Smooth muscle cell (in vitro differentiated cells): ENCODE measurements at regions not wholly inside any gene's neighbourhood (a gene's known extent, or its start where the extent isn't known, plus 50 kb on each side); places are given as distances from the start of the nearest gene placed in this dataset.

ENCODE experiments used
- DNase-seq: peaks from one replicate; lab custom pipeline; 2025; ENCODE audit not compliant: unreplicated experiment; lab: John Stamatoyannopoulos, UW
- H2AFZ ChIP-seq: fragments of 200-600 bp; sonication (generic); 2 replicates; pipeline ENCODE4 v1.6.0; 2016; ENCODE audit warnings: antibody characterized with exemption, low read depth, mild to moderate bottlenecking
- H3F3A ChIP-seq: fragments of 200-600 bp; sonication (generic); 2 replicates; pipeline ENCODE4 v1.6.0; 2017; ENCODE audit warnings: antibody characterized with exemption, low read depth
- H3K27ac ChIP-seq: fragments of 200-600 bp; sonication (generic); 2 replicates; pipeline ENCODE4 v1.5.1; 2016; ENCODE audit warnings: low read depth, mild to moderate bottlenecking
- H3K27me3 ChIP-seq: fragments of 200-600 bp; sonication (generic); 2 replicates; pipeline ENCODE4 v1.6.1; 2016; ENCODE audit warnings: low read depth, mild to moderate bottlenecking
- H3K36me3 ChIP-seq: fragments of 200-600 bp; sonication (generic); 2 replicates; pipeline ENCODE4 v1.5.1; 2016; ENCODE audit warnings: low read depth
- H3K4me1 ChIP-seq: fragments of 200-600 bp; sonication (generic); 2 replicates; pipeline ENCODE4 v1.5.1; 2016; ENCODE audit warnings: low read depth
- H3K4me2 ChIP-seq: fragments of 200-600 bp; sonication (generic); 2 replicates; pipeline ENCODE4 v1.6.0; 2016; ENCODE audit warnings: mild to moderate bottlenecking
- H3K4me3 ChIP-seq: fragments of 200-600 bp; sonication (generic); 2 replicates; pipeline ENCODE4 v1.5.1; 2016; ENCODE audit warnings: mild to moderate bottlenecking
- H3K79me2 ChIP-seq: fragments of 200-600 bp; sonication (generic); 2 replicates; pipeline ENCODE4 v1.6.0; 2016; ENCODE audit warnings: low read depth, mild to moderate bottlenecking
- H3K9ac ChIP-seq: fragments of 200-600 bp; sonication (generic); 2 replicates; pipeline ENCODE4 v1.6.0; 2016; ENCODE audit warnings: low read depth
- H3K9me3 ChIP-seq: fragments of 200-600 bp; sonication (generic); replicated peaks from 2 replicates; pipeline ENCODE4 v1.5.1; 2016; ENCODE audit warnings: low read depth
- H4K20me1 ChIP-seq: fragments of 200-600 bp; sonication (generic); 2 replicates; pipeline ENCODE4 v1.6.0; 2016; ENCODE audit warnings: low read depth
- WGBS: methylation state at CpG from one replicate; pipeline ENCODE4 v1.1.7; 2016; ENCODE audit warnings: low lambda C conversion rate; 5-methylcytosine and 5-hydroxymethylcytosine counted together
- TF ChIP-seq, protein P1 (sequence below): fragments of 200-600 bp; sonication (generic); IDR thresholded peaks from 2 replicates; pipeline ENCODE4 v1.5.1; 2017; ENCODE audit warnings: borderline replicate concordance, mild to moderate bottlenecking, antibody characterized with exemption; ENCODE audit not compliant: insufficient read depth, poor library complexity, severe bottlenecking

DNA sequence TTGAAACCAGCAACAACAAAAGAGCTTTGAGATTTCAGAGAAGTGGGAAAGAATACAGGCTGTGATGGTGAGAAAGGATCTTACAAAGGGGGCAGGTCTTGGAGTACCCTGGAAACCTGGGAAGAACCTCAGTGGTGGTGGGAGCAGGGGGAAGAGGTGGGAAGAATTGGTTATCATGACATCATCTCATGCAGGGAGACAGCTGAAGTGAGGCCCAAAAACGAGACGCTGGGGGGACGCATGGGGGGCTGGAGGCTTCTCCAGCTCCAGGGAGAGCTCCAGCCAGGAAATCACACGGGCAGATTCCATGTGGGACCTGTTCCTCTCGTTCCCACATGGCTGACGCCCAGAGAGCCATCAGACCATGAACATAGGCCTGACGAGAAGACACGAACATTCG lies 177.3 kb upstream of the RNF32 start:
- Histone ChIP-seq H3K4me2 (no peak overlapping the region), H3K4me1 (no peaks in the 10 kb centered on the region), H3K27ac (no peak overlapping the region), H3F3A (no peaks in the 10 kb centered on the region), H3K36me3 (no peaks in the 10 kb centered on the region), H3K9ac (no peak overlapping the region), H3K9me3 (no peaks in the 10 kb centered on the region), H3K4me3 (no peak overlapping the region), H3K79me2 (no peaks in the 10 kb centered on the region), H3K27me3 (no peaks in the 10 kb centered on the region), H2AFZ (no peak overlapping the region), H4K20me1 (no peaks in the 10 kb centered on the region)
- TF ChIP-seq, protein P1, sequence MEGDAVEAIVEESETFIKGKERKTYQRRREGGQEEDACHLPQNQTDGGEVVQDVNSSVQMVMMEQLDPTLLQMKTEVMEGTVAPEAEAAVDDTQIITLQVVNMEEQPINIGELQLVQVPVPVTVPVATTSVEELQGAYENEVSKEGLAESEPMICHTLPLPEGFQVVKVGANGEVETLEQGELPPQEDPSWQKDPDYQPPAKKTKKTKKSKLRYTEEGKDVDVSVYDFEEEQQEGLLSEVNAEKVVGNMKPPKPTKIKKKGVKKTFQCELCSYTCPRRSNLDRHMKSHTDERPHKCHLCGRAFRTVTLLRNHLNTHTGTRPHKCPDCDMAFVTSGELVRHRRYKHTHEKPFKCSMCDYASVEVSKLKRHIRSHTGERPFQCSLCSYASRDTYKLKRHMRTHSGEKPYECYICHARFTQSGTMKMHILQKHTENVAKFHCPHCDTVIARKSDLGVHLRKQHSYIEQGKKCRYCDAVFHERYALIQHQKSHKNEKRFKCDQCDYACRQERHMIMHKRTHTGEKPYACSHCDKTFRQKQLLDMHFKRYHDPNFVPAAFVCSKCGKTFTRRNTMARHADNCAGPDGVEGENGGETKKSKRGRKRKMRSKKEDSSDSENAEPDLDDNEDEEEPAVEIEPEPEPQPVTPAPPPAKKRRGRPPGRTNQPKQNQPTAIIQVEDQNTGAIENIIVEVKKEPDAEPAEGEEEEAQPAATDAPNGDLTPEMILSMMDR = no peak
- DNase-seq = no peak
- WGBS = 68% methylated on average over 9 of the region's 9 CpGs

DNA sequence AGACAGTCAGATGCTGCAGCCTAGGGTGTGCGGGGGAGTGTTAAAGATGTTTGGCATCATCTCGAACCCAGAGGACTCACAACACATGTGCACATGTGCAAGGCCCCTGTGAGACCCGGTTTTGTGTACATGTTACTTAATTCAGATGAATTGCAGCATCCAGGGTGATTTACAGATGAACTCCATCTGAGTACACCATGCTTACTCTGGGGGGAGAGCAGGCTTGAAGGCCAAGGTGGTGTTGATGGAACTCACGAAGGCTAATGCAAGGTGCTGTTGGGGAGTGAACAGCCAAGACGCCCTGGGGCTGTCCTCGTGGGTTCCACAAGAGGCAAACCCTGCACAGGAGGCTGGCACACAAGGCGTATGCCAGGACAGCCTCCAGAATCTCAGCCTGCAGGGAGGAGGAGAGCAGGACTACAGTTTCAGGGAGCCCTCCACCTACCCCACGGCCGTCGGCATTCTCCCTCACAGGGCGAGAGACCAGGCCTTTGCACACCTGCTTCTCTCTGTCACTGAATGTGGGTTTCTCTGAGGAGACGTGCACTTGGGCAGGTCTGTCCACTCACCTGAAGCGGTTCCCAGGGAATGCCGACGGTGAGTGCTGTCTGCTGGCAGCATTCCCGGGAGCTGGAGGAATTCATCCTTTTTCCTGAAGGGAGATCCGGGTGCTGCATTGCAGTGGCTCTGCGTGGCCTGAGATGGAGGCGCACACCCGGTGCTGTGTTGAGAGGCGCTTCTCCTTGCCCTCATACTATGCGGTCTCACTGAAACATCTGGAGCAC lies 178.5 kb upstream of the RNF32 start:
- Histone ChIP-seq H3K79me2 (no peaks in the 10 kb centered on the region), H3K27me3 (no peaks in the 10 kb centered on the region), H3K27ac (no peak overlapping the region), H3F3A (no peaks in the 10 kb centered on the region), H3K9me3 (no peaks in the 10 kb centered on the region), H4K20me1 (no peaks in the 10 kb centered on the region), H3K4me1 (no peaks in the 10 kb centered on the region), H3K36me3 (no peaks in the 10 kb centered on the region), H3K4me2 (no peak overlapping the region), H2AFZ (no peak overlapping the region), H3K4me3 (no peak overlapping the region), H3K9ac (no peak overlapping the region)
- WGBS = 87% methylated on average over 22 of the region's 22 CpGs
- DNase-seq = no peak
- TF ChIP-seq, protein P1 = no peak

DNA sequence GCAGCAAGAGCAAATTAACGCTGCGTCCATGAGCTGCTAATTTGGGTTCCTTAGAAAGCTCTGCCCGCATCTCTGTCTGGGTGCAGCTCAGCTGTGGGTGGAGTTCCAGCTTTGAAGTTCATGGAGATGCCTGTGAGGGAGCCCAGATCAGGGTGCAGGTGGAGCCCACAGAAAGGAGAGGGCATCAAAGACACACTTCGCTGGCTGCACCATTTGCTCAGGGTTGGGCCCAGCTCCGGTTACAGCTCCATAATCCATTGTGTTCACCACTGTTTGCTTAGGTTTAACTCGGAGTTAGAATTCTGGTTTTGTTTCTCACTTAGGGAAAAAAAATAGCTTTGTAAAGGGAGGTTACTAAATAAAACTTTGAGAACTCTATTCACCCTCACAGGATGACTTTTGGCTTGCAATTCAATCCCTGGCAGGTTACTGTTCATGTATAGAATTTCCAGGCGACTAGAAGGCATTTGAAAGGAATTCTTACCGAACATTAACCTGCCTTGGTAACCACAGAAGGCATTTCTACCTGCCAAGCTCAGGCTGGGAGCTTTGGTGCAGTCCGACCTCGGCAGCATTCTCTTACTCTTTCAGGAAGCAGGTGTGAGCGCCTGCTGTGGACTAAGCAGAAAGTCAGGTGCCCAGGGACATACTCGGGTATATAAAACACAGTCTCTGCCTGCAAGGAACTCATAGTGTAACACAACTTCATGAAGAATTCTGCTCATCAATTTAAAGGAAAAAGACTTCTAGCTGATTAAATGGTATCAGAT lies 179.5 kb upstream of the RNF32 start:
- H3K4me3 ChIP-seq = no peak overlapping the region
- no peak overlapping the region for H3K4me2 ChIP-seq
- no peaks in the 10 kb centered on the region for H3K79me2 ChIP-seq
- no peak overlapping the region for H3K9ac ChIP-seq
- H2AFZ ChIP-seq = no peak overlapping the region
- H3K4me1 ChIP-seq = no peaks in the 10 kb centered on the region
- 87% methylated on average over 12 of the region's 12 CpGs for WGBS
- no peaks in the 10 kb centered on the region for H3K27me3 ChIP-seq
- no peak for DNase-seq
- H4K20me1 ChIP-seq = no peaks in the 10 kb centered on the region
- H3K36me3 ChIP-seq = no peaks in the 10 kb centered on the region
- H3K27ac ChIP-seq = no peak overlapping the region
- TF ChIP-seq, protein P1 = no peak
- H3K9me3 ChIP-seq = no peaks in the 10 kb centered on the region
- H3F3A ChIP-seq = no peaks in the 10 kb centered on the region
